Chondrocyte (in vitro differentiated cells): ENCODE measurements at regions not wholly inside any gene's neighbourhood (a gene's known extent, or its start where the extent isn't known, plus 50 kb on each side); places are given as distances from the start of the nearest gene placed in this dataset.

ENCODE experiments used
- DNase-seq: peaks from one replicate; pipeline ENCODE4 v3.0.0; 2021; ENCODE audit warnings: mixed read lengths, low spot score
- H3K27ac Mint-ChIP-seq: one replicate; pipeline ENCODE4 v1.8.0; 2021; ENCODE audit warnings: mild to moderate bottlenecking, moderate library complexity, mixed read lengths; ENCODE audit not compliant: unreplicated experiment
- H3K27me3 Mint-ChIP-seq: 2 replicates; pipeline ENCODE4 v1.8.0; 2021; ENCODE audit warnings: low read depth, mixed read lengths
- H3K36me3 Mint-ChIP-seq: 2 replicates; pipeline ENCODE4 v1.8.0; 2021; ENCODE audit warnings: low read depth, mixed read lengths
- H3K4me1 Mint-ChIP-seq: 2 replicates; pipeline ENCODE4 v1.8.0; 2021; ENCODE audit warnings: low read depth, mild to moderate bottlenecking, mixed read lengths
- H3K4me3 Mint-ChIP-seq: one replicate; pipeline ENCODE4 v1.8.0; 2021; ENCODE audit warnings: mild to moderate bottlenecking, moderate library complexity, mixed read lengths; ENCODE audit not compliant: unreplicated experiment
- H3K9me3 Mint-ChIP-seq: 2 replicates; pipeline ENCODE4 v1.8.0; 2021; ENCODE audit warnings: low read depth, mixed read lengths
- TF ChIP-seq, protein P1 (sequence below): fragments of 200-600 bp; sonication (generic); IDR thresholded peaks from 2 replicates; pipeline ENCODE4 v1.5.0; 2021; ENCODE audit warnings: antibody characterized with exemption, mild to moderate bottlenecking, moderate library complexity

DNA sequence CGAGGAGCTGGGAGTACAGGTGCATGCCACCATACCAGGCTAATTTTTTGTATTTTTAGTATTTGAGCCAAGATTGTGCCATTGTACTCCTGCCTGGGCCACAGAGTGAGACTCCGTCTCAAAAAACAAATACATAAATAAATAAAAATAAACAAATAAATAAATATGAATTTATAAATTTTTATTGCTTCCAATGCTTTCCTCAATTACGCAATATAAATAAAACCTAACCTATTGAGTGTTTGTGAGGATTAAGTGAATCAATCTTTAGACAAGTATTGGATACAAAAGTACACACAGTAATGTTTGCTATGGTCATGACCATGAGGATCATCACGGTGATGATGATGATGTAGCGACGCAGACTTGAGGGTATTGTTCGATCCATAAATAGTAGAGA, 257.4 kb downstream of the ASXL3 start:
- Mint-ChIP-seq H3K27ac (no peak overlapping the region), H3K4me3 (no peak overlapping the region), H3K36me3 (peaks cover 2% of the 10 kb centered on the region), H3K9me3 (peaks cover 11% of the 10 kb centered on the region), H3K27me3 (peaks cover 3% of the 10 kb centered on the region), H3K4me1 (peaks cover 6% of the 10 kb centered on the region)
- TF ChIP-seq, protein P1, sequence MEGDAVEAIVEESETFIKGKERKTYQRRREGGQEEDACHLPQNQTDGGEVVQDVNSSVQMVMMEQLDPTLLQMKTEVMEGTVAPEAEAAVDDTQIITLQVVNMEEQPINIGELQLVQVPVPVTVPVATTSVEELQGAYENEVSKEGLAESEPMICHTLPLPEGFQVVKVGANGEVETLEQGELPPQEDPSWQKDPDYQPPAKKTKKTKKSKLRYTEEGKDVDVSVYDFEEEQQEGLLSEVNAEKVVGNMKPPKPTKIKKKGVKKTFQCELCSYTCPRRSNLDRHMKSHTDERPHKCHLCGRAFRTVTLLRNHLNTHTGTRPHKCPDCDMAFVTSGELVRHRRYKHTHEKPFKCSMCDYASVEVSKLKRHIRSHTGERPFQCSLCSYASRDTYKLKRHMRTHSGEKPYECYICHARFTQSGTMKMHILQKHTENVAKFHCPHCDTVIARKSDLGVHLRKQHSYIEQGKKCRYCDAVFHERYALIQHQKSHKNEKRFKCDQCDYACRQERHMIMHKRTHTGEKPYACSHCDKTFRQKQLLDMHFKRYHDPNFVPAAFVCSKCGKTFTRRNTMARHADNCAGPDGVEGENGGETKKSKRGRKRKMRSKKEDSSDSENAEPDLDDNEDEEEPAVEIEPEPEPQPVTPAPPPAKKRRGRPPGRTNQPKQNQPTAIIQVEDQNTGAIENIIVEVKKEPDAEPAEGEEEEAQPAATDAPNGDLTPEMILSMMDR = no peak
- DNase-seq = no peak

DNA sequence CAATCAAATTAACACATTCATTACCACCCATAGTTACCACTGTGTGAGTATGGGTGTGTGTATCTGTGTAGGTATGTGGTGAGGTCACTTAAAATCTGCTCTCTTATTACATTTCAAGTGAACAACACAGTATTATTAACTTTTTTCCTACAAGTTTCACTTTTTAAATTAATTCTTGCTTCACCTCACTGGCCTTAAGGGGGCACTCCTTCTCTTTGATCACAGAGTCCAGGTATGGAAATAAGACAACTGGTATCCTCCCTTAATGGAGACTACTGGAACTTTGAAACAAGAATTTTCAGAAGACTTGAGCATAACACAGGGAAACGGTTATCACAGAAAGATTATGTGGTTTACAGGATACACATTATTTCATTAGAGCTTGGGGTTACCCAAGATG, 255.8 kb downstream of the ASXL3 start:
- no peak for DNase-seq
- H3K4me3 Mint-ChIP-seq = no peak overlapping the region
- H3K36me3 Mint-ChIP-seq = peaks cover 2% of the 10 kb centered on the region
- H3K9me3 Mint-ChIP-seq = peaks cover 16% of the 10 kb centered on the region
- H3K27me3 Mint-ChIP-seq = peaks cover 3% of the 10 kb centered on the region
- H3K27ac Mint-ChIP-seq = no peak overlapping the region
- no peaks in the 10 kb centered on the region for H3K4me1 Mint-ChIP-seq
- TF ChIP-seq, protein P1 = peak; percentile 50

DNA sequence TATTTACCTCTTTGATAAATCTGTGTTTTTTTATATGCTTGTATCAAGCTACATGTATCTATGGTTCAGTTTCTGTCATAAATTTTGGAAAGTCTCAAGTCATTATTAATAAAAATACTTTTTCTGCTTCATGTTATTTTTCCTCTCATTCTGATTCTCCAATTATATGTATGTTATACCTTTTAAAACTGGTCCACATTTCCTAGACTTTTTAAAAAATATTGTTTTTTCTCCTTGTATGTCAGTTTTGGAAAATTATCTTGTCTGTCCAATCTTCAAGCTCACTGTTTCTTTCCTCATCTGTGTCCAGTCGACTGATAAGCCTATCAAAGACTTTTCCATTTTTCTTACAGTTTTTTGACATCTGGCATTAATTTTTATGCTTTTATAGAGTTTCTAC, 253.4 kb downstream of the ASXL3 start:
- TF ChIP-seq, protein P1 = no peak
- Mint-ChIP-seq H3K9me3 (peaks cover 16% of the 10 kb centered on the region), H3K4me1 (no peaks in the 10 kb centered on the region), H3K27me3 (no peaks in the 10 kb centered on the region), H3K4me3 (no peak overlapping the region), H3K36me3 (peaks cover 2% of the 10 kb centered on the region), H3K27ac (no peak overlapping the region)
- DNase-seq = no peak

DNA sequence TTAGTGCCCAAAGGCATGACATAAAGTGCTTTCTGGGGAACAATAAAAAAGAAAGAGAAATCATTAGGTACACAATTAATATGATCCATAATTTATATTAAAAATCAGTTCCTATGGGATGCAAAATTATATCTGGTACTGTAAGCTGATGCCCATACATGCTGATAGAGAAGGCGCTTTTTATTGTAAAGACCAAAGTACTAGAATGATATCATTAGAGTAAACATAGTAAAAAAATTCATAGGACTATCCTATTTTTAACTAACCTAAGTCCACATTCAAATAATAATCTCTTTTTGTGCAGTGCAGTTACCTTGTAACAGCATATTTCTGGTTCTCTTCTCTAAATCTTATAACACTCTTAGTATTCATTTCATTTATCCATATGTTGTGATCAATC, 252.2 kb downstream of the ASXL3 start:
- H3K27me3 Mint-ChIP-seq = no peaks in the 10 kb centered on the region
- peaks cover 16% of the 10 kb centered on the region for H3K9me3 Mint-ChIP-seq
- H3K4me1 Mint-ChIP-seq = peaks cover 2% of the 10 kb centered on the region
- no peak overlapping the region for H3K4me3 Mint-ChIP-seq
- TF ChIP-seq, protein P1 = no peak
- peaks cover 4% of the 10 kb centered on the region for H3K36me3 Mint-ChIP-seq
- no peak for DNase-seq
- no peak overlapping the region for H3K27ac Mint-ChIP-seq

DNA sequence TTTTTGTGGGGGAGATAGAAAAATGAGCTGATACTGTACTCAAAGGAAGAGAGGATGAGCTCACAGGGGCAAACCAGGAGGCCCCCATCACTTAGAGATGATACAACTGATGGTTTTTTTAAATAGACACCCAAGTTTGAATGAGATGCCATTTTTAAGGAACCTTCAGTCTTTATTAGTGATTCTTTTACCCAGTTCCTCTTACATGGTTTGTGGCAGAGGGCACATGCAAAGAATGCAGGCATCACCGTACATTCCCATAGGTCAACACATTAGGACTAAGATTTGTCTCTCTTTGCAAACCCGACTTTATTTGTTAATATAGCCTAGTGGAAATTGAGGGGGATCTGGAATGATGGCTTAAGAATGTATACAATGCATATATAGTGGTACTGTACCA, 250.9 kb downstream of the ASXL3 start:
- TF ChIP-seq, protein P1 = no peak
- H3K4me1 Mint-ChIP-seq = peaks cover 2% of the 10 kb centered on the region
- DNase-seq = no peak
- no peak overlapping the region for H3K4me3 Mint-ChIP-seq
- H3K36me3 Mint-ChIP-seq = peaks cover 4% of the 10 kb centered on the region
- no peaks in the 10 kb centered on the region for H3K27me3 Mint-ChIP-seq
- no peak overlapping the region for H3K27ac Mint-ChIP-seq
- peaks cover 16% of the 10 kb centered on the region for H3K9me3 Mint-ChIP-seq
